ENCODE measurements at regions not wholly inside any gene's neighbourhood (a gene's known extent, or its start where the extent isn't known, plus 50 kb on each side); places are given as distances from the start of the nearest gene placed in this dataset.
"Not testable (repeated sequence)": the region's sequence is repeated elsewhere in the genome, so short reads cannot be mapped to it uniquely, and the experiment has no call there.

DNA sequence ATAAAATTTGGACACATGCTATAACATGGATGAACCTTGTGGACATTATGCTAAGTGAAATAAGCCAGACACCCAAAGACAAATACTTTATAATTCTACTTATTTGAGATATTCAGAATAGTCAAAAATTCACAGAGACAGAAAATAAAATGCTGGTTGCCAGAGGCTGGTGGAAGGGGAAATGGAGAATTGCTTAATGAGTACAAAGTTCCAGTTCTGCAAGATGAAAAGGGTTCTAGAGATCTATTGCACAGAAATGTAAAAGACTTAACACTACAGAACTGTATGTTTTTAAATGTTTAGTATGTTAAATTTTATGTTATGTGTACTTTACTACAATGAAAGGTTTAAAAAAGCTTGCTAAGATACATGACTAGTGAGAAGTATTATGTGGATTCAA is 344.8 kb downstream of the CNTN3 start:
- DNase-seq: no peak

DNA sequence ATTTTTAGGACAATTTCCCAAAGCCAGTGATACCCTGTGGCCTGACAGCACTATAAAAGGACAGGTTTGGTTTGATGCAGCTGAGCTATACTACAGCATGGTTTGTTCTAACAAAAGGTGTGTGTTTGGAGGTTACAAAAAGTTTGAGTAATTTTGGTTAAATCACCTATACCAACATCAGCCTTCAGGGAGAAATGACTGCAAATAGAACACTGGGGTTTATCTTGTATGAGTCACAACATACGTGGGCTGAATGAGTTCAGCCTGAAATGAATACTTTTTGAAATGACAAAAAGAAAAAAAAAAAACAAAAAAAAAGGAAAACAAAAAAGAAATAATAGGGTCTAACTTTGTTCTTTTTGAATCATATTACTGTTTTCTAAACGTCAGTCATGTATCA is 345.7 kb downstream of the CNTN3 start:
- no peak for DNase-seq

DNA sequence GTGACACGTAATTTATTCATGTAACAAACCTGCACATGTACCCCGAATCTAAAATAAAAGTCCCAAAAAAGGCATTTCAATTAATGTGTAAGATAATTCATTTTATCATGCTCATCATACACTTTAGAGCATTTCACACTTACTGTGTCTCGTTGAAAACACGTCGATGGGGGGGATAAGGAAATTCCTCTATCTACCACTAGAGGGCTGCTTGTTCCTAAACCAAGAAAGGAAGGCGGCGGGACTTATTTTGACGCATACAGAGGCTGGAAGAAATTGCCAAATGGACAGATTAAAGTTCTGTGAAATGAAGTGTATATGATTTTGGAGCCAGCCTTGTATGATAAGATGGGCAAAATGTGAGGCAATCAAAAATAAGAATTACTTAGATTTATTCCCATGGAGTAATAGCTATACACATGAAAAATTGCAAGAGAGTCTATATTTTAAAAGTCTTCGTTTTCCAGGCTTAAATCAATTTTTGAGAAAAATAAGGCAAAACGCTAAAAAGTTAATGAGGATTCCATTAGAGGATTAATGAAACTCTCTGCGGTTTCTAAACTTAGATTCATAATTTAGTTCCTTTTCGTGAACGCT is 346.8 kb downstream of the CNTN3 start:
- DNase-seq: no peak

DNA sequence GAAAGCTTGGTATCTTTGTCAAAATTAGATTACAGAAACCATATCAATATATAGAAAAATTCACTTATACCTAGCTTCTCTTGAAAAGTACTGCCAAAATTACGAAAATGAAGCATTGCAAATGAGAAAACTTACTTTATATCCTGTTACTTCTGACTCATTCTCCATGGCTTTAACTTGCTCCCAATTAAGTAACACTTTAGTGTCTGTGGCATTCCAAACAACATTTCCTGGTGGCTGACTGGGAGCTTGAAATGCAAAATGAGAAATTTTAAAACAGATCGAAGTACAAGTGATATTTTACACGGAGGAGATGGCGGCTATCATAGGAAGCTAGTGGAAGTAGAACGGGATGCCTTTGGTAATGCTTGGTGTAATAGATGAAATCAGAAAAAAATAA is 347.3 kb downstream of the CNTN3 start:
- no peak for DNase-seq

DNA sequence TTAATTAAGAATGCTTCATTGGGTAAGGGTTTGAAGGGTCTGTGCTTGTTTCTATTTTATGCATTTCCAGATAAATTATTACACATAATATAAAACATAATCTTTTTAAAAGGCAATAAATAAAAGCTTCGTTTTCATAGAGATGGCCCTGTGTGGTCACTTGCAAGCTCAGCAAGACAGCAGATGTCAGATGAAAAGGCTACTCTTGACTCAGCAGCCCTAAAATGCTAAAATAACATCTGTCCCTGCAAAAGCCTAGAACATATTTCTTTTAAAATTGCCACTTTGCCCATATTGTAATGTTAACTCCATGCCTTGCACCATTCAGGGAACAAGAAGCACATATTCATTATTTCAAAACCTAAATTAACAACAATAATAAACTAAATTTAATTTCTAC is 349.4 kb downstream of the CNTN3 start:
- DNase-seq: no peak

DNA sequence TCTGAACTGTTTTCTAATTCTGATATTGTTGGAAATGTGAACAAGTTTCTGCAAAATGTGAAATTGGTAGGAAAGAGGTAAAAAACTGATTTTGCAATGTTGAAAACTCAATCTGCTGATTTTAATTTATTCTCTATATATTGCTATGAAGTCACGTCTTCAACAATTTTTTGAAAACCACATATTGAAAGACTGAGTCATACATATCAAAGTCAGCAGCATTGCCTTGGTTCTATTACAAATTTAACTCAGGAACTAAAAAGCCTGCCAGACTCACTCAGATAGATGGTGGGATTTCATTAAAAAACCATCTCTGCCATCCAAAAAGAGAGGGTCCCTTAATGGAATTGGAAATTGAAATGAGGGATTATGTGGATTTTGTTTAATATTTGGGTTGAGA is 351.4 kb downstream of the CNTN3 start:
- no peak for DNase-seq

DNA sequence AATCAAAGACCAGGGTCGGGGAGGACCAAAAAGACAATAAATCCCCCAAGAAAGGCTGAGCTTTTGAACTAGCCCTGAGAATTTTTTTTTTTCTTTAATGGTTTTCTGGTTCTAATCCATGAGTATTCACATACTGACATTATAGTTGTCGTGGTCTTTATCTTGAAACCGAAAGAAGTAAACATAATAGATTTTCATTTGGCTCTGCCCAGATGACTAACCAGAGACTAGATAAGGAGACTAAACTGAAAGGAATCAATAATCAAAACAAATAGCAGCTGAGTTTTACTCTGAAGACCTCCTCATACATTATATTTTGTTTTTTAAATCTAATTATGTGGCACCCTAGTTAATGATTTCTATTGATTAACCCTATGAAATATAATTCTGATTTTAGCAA is 381.4 kb downstream of the CNTN3 start:
- no peak for DNase-seq

DNA sequence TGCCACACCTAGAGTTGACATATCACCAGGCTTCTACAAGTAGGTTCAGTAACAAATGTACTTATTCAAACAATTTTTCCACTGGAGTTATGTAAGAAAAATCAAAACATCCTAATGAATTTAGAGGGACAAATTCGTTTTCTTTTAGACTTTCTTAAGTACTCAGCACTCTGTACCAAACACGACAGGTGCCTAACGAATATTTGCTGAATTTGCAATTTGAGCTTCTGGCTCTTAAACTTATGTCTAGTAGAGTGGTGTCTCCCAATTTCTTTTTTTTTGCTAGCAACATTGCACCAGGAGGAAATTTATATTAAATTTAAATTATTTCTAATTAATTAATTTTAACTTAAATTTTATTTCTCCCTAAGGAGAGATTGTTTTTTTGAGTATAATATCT is 397.0 kb downstream of the CNTN3 start:
- no peak for DNase-seq

DNA sequence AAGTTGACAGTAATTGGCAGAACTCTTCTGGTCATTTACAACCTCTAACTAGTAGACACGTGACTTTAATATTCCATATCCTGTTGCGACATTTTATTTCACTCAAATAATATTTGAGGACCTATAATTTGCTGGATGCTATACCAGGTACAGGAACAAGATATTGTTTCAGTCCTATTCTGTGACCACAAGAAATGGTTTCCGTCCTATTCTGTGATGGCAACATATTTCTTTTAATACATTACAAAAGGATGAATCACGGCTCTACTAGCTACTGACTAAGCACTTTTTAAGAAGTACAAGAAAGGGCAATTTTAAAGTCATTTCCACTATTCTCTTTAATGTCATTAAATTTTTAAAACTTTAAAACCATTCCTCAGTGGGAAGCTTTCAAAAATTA is 400.2 kb downstream of the CNTN3 start:
- DNase-seq: no peak

DNA sequence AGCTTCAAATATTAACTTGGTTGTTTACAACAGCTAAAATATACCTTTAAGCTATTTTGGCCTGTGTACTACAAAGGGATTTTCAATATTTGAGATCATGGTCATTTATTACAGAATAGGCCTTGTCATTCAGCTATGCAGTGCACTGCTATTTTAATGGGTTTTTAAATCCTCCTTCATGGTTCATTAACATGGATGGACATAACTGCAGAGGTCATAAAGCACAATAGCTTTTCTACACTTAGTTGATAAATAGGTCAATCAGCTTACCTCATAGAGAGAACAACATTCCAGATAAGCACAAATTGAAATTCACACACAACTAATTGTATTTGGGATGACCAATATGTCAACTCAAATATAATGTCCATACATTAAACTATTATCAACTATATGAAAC is 403.7 kb downstream of the CNTN3 start:
- no peak for DNase-seq

DNA sequence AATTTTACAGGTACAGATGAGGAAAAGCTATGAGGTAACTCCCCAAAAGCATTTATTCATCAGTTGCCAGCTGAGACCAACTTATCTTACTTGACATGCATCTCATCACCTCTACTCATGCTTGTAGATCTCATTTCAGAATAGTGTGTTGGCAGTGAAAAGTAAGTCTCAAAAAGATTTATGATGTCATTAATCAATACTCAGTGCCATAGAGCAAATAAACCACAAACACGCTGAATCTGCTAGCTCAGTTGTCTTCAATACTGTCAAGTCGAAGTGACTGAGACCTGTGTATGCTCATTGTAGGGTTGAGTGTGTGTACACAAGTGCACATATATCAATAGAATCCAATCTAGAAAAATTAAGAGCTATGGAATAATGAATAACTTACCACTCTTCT is 413.5 kb downstream of the CNTN3 start:
- DNase-seq: peak; percentile 16

DNA sequence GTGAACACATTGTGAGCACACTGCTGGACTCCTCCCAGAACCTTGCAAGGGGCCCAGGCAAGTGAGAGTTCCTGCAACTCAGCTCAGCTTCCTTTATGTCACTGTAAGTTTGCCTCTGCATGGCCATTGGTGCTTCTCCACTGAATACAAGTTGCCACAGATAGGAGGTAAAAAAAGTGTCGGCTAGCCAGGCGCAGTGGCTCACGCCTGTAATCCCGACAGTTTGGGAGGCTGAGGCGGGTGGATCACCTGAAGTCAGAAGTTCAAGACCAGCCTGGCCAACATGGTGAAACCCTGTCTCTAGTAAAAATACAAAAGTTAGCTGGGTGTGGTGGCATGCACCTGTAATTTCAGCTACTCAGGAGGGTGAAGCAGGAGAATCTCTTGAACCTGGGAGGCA is 435.8 kb downstream of the CNTN3 start:
- not testable (repeated sequence) for DNase-seq

DNA sequence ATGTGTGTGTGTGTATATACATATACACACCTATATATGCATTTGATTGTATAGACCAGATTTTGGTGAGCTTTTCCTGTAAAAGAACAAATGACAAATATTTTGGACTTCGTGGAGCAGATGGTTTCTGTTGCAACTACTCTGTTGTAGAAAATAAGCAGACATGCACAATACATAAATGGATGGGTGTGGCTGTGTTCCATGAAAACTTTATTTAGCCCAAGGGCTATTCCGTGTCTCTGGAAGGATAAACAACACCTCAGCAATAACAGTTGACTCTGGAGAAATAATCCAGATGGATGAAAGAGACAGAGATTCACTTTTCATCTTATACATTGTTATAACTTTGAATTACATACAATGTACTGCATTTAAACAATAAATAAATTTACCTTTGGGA is 441.4 kb downstream of the CNTN3 start:
- no peak for DNase-seq

DNA sequence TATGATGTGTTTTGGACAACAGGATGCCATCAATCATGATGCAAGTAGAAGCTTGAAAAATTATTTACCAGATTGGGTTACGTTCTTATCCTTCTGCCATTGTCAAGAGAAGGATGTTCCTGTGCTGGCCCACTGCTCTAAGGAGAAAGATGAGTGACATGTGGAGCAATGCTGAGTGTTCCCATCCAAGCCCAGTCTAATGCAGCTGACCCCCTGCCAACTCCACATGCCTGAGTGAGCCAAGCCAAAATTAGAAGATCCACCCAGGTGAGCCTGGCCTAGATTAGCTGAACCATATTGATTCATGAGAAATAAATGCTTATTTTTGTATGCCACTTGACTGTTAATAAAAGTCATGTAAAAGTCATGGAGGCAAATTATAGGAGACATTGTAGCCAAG is 446.5 kb downstream of the CNTN3 start:
- no peak for DNase-seq

DNA sequence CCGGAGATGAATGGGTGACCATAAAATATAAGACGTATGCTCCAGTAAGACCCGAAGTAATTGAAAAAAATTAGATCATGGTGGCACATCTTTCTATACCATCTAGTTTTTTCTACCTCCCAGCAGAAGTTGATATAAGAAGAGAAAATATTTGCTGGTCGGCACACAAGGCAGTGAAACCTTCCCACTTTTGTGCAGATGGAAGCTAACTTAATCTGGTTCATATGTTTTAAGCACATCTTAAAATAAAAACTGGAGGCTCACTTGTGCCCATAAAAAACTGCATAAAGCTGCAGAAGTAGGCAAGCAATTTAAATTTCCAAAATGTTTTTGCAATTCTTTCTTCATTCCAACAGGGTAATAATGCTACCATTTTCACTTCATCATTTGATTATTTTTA is 449.2 kb downstream of the CNTN3 start:
- DNase-seq: no peak

DNA sequence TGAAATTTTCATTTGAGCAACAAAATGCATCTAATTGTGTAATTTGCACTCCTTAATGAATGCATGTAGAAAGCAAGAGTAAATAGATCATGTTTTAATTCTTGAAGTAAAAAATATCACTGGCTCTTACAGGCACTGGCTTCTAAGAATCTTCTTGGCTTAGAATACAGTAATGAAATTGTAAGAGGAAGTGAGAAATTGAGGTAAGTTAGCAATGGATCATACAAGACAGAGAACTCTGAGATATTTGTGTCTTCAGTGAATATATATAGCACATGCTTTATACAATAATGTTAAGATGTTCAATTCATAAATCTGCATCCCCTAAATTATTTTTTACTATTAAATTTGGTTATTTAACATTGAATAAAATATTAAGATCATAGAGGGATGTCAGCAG is 465.0 kb downstream of the CNTN3 start:
- no peak for DNase-seq

DNA sequence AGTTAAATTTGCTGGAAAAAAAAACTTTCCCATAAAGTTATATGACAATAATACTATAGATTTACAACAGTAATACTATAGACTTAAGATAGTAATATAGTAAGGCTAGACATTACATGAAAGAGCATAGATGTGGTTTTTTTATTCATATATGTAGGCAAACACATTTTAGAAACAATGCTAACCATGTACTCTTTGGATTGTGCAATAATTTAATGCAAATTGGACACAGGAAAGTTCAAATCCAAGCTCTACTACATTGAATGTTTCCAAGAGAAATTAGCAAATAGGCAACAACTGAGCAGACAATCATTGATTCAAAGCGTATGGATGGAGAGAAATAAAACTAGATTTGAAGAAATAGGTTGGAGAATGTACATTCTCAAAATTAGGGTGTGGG is 469.2 kb downstream of the CNTN3 start:
- no peak for DNase-seq

DNA sequence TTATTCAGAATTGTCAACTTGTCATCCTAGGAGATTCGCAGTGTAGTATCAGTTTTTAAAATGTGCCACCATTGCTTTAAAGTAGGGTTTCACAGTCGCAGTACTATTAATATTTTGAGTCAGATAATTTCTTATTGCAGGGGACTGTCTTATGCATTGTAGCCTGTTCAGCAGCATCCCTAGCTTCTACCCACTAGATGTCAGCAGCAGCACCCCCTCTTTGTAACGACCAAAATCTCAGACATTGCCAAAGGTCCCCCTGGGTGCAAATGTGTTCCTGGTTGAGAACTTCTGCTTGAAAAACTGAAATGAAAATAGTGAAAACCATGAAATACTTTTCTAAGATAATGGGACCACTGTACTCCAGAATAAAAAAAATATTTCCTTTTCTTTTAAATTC is 474.8 kb downstream of the CNTN3 start:
- no peak for DNase-seq

DNA sequence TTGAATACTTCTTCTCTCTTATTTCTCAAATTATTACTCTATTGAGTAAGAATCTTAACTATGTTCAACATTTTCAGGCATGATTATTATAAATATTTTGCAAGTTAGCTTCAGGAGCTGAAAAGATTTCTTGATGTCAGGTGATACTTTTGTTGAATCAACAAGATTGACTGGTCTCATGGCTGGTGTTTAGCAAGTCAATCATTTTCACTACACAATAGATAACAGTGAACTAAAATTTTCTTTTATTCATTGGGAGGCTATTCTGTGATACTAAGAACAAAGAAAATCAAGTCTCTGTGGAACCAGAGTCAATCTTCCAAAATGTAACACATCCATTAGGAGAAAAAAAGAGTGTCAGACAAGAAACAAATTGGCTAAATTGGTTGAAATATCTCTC is 476.7 kb downstream of the CNTN3 start:
- DNase-seq: no peak

DNA sequence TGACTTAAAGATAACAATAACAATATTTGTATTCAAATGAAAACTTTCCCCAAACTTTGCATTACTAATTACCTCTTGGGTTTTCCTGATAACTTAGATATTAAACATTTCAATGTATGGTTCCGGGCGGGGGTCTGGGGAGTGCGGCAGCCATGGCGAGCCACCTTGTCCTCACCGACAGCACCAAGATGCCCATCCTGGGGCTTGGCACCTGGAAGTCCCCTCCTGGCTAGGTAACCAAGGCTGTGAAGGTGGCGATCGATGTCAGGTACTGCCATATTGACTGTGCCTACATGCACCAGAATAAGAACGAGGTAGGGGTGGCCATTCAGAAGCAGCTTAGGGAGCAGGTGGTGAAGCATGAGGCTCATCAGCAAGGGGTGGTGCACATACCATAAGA is 478.7 kb downstream of the CNTN3 start:
- no peak for DNase-seq

DNA sequence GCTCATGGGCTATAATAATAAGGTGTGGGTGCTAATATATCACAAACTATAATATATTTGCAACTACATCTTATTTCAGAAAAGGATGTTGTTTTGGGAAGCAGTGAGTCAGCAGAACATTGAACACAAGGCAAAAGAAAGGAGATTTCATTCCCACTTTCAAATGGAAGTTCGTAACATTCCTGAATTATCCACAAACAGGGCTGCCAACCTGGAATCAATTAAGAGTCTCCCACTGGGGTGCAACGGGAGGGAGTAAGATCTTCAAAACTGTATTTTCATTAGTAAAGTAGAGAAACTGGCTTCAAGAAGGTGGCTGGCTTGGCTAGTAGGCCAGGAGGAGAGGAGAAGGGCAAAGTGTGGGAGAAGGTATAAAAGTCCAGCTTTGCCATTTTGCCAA is 479.6 kb downstream of the CNTN3 start:
- DNase-seq: no peak

DNA sequence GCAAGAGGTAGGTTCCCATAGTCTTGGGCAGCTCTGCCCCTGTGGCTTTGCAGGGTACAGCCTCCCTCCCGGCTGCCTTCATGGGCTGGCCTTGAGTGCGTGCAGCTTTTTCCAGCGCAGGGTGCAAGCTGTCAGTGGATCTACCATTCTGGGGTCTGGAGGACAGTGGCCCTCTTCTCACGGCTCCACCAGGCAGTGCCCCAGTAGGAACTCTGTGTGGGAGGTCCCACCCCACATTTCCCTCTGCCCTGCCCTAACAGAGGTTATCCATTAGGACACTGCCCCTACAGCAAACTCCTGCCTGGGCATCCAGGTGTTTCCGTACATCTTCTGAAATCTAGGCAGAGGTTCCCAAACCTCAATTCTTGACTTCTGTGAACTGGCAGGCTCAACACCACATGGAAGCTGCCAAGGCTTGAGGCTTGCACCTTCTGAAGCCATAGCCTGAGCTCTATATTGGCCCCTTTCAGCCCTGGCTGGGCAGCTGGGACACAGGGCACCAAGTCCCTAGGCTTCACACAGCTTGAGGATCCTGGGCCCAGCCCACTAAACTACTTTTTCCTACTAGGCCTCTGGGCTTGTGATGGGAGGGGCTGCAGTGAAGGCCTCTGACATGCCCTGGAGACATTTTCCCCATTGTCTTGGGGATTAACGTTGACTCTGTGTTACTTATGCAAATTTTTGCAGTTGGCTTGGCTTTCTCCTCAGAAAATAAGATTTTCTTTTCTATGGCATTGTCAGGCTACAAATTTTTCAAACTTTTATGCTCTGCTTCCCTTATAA is 482.7 kb downstream of the CNTN3 start:
- DNase-seq: not testable (repeated sequence)

DNA sequence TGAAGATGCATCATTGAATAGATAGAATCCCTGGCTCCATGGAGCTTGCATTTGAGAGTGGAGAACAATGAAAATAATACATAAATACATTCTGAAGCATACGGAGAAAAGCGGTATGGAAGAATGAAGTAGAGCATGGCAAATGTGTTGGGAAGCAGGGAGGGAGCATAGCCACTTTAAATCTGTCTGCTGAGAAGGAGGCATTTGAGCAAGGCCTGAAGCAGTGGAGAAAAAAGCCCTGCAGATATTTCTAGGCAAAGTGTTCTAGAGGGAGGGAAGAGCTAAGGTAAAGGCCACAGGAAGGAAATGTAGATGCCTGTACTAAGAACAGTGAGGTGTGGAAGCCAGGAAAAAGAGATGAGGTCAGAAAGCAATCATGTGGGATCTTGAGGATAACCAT is 484.8 kb downstream of the CNTN3 start:
- DNase-seq: no peak

DNA sequence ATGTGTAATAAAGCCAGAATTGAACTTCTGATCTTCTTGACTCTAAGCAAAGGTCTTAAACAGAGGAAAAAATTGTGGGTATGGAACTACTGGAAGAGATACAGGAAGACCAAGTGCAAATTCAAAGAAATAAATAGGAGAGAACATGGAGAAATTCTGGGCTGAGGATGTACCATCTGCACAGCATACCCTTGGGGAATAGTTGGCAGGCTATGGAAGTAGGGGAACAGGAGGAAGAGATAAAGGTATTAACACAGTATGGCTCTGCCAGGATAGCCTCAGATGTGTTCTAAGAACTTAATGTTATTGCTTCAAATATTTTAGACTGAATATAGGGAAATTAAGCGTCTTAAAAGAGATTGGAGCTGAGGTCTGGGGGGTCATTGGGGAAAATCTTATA is 485.4 kb downstream of the CNTN3 start:
- DNase-seq: no peak

DNA sequence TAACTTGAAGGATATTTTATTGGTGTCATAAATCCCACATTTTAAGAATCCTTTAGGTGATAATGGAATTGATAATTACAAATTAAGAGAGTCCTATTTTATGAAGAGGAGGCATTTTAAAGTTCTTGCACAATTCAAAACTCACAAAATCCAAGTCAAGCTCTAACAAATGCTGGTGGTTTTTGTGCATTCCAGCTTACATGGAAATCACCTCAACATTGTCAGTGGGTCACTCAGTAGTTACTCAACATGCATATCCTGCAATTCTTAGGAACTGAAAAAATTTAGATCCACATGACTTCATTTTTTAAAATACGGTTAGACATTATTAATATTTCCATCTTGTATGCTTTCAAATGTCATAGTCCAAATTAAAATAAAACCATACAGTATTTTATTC is 487.2 kb downstream of the CNTN3 start:
- no peak for DNase-seq
